ENCODE measurements at regions not wholly inside any gene's neighbourhood (a gene's known extent, or its start where the extent isn't known, plus 50 kb on each side); places are given as distances from the start of the nearest gene placed in this dataset.
"Not testable (repeated sequence)": the region's sequence is repeated elsewhere in the genome, so short reads cannot be mapped to it uniquely, and the experiment has no call there.

DNA sequence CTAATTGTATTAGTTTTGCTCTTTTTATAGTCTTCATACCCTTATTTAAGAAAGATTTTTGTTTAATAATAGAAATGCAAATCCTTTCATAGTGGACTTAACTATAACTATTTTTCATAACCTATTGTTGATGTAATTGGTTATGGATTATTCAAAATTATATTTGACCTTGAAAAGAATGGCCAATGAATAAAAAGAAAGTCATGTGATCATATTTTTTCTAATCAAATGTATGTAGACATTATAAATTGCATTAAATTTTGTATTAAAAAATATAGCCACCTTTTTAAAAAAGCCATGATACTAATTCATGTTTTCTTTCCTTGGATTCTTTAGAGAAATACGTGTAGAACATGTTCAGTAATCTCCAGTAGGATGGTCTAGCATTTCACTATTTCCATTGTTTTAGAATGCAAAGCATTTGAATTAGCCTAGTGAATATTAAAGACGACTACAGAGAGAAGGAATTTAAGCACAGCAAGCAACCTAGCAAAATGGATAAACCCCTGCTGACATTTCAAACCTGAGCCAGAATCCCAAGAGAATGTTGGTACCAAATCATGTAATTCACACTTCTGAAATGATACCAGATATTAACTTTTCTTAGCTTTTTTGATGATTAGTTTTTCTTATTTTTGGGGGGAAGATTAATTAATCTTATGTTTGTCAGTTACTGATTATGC is 1297.4 kb upstream of the MIR17HG start:
- H3K79me2 ChIP-seq, result no peaks in the 10 kb centered on the region
- H3K9ac ChIP-seq, result no peak overlapping the region

DNA sequence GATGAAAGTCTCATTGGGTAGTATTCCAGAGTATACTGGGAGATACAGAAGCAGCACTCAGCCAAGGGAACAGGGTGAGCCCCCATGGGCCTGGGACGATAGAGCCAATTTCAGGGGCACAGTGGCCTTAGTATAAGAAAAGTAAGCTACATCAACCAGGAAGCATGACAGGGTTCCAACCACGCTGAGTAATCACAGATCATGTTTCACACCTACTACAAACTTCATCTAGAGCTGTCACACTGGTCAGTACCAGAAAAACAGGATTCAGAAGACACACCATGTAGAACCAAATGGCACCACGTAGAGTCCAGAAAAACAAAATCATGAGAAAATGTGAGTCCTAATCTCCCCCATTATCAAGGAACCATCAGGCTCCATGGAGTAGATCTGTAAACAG is 1292.4 kb upstream of the MIR17HG start:
- Histone ChIP-seq H3K4me1 (no peaks in the 10 kb centered on the region), H3K4me3 (ENCODE audit: low read depth, low read length) (no peak overlapping the region), H3K9me3 (ENCODE audit: control insufficient read depth, low read length) (no peaks in the 10 kb centered on the region), H3K27me3 (ENCODE audit: control insufficient read depth, insufficient read depth, low read length) (no peaks in the 10 kb centered on the region), H2AFZ (no peak overlapping the region), H3K79me2 (no peaks in the 10 kb centered on the region), H3K36me3 (ENCODE audit: control insufficient read depth, insufficient read depth, low read length) (no peaks in the 10 kb centered on the region), H3K27ac (no peak overlapping the region), H3K4me2 (ENCODE audit: low read length) (no peak overlapping the region), H3K9ac (no peak overlapping the region)
- TF ChIP-seq, protein P1, sequence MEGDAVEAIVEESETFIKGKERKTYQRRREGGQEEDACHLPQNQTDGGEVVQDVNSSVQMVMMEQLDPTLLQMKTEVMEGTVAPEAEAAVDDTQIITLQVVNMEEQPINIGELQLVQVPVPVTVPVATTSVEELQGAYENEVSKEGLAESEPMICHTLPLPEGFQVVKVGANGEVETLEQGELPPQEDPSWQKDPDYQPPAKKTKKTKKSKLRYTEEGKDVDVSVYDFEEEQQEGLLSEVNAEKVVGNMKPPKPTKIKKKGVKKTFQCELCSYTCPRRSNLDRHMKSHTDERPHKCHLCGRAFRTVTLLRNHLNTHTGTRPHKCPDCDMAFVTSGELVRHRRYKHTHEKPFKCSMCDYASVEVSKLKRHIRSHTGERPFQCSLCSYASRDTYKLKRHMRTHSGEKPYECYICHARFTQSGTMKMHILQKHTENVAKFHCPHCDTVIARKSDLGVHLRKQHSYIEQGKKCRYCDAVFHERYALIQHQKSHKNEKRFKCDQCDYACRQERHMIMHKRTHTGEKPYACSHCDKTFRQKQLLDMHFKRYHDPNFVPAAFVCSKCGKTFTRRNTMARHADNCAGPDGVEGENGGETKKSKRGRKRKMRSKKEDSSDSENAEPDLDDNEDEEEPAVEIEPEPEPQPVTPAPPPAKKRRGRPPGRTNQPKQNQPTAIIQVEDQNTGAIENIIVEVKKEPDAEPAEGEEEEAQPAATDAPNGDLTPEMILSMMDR (IDR thresholded peaks at IDR 0.05), result no peak

More for the DNA sequence above, 1297.4 kb upstream of the MIR17HG start:
- H3K27ac ChIP-seq, result no peak overlapping the region
- no peaks in the 10 kb centered on the region for H3K4me1 ChIP-seq
- H3K4me2 ChIP-seq (ENCODE audit: low read length), result no peak overlapping the region
- no peak overlapping the region for H3K4me3 ChIP-seq (ENCODE audit: low read depth, low read length)
- H3K36me3 ChIP-seq (ENCODE audit: control insufficient read depth, insufficient read depth, low read length), result no peaks in the 10 kb centered on the region
- TF ChIP-seq, protein P1 (IDR thresholded peaks at IDR 0.05), result no peak
- H2AFZ ChIP-seq, result no peak overlapping the region
- H3K27me3 ChIP-seq (ENCODE audit: control insufficient read depth, insufficient read depth, low read length), result no peaks in the 10 kb centered on the region
- no peaks in the 10 kb centered on the region for H3K9me3 ChIP-seq (ENCODE audit: control insufficient read depth, low read length)

DNA sequence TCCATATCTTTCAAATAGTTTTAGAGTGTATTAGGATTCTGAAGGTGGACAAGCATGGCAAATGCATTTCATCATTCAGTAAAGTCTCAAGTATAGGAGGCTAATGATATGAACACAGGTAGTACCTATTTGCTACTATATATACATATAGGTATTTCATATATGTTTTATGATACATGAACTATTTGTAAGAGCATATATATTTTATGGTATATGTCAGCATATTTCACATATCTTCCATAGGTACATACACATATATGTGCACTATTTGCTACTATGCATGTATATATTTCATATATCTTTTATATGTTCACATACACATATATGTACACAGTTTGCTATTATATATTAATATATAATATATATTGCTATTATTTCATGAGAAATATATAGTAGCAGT is 1291.7 kb upstream of the MIR17HG start:
- Histone ChIP-seq H3K4me2 (ENCODE audit: low read length) (no peak overlapping the region), H2AFZ (no peak overlapping the region), H3K9me3 (ENCODE audit: control insufficient read depth, low read length) (no peaks in the 10 kb centered on the region), H3K4me3 (ENCODE audit: low read depth, low read length) (no peak overlapping the region), H3K27me3 (ENCODE audit: control insufficient read depth, insufficient read depth, low read length) (no peaks in the 10 kb centered on the region), H3K36me3 (ENCODE audit: control insufficient read depth, insufficient read depth, low read length) (no peaks in the 10 kb centered on the region), H3K27ac (no peak overlapping the region), H3K9ac (no peak overlapping the region), H3K4me1 (no peaks in the 10 kb centered on the region), H3K79me2 (no peaks in the 10 kb centered on the region)
- TF ChIP-seq, protein P1 (IDR thresholded peaks at IDR 0.05), result no peak

DNA sequence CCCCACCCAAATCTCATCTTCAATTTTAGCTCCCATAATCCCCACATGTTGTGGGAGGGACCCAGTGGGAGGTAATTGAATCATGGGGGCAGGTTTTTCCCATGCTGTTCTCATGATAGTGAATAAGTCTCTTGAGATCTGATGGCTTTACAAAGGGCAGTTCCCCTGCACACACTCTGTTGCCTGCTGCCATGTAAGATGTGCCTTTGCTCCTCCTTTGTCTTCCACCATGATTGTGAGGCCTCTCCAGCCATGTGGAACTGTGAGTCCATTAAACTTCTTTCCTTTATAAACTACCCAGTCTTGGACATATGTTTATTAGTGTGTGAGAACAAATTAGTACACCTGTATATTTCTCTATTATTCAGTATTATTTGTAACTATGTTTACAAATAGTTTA is 1283.3 kb upstream of the MIR17HG start:
- not testable (repeated sequence) for H3K9me3 ChIP-seq (ENCODE audit: control insufficient read depth, low read length); H3K4me2 ChIP-seq (ENCODE audit: low read length)

DNA sequence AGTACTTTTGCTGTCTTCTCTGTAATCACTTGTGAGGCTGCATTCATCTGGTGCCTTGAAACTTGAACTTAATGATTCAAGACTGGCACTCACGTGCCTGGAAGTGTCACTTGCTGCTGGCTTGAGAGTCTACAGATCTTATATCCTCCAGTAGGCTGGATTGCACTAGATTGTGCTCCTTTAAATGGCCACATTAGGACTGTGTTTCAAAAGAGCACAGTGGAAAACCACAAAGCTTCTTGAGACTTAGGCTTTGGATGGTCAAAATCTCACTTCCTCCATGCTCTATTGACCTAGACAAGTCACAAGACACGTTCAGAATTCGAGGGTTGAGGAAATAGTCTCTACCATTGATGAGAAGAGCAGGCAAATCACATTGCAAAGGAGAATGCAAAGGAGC is 1278.8 kb upstream of the MIR17HG start:
- H3K4me1 ChIP-seq, result no peaks in the 10 kb centered on the region
- H3K4me3 ChIP-seq (ENCODE audit: low read depth, low read length), result no peak overlapping the region
- TF ChIP-seq, protein P1 (IDR thresholded peaks at IDR 0.05), result no peak

More for the DNA sequence above, 1283.3 kb upstream of the MIR17HG start:
- H3K27ac ChIP-seq; H2AFZ ChIP-seq; H3K79me2 ChIP-seq; H3K4me3 ChIP-seq (ENCODE audit: low read depth, low read length); H3K9ac ChIP-seq; H3K4me1 ChIP-seq; H3K27me3 ChIP-seq (ENCODE audit: control insufficient read depth, insufficient read depth, low read length); H3K36me3 ChIP-seq (ENCODE audit: control insufficient read depth, insufficient read depth, low read length): not testable (repeated sequence)

More for the DNA sequence above, 1278.8 kb upstream of the MIR17HG start:
- H3K9ac ChIP-seq, result no peak overlapping the region
- H3K36me3 ChIP-seq (ENCODE audit: control insufficient read depth, insufficient read depth, low read length), result no peaks in the 10 kb centered on the region
- no peaks in the 10 kb centered on the region for H3K9me3 ChIP-seq (ENCODE audit: control insufficient read depth, low read length)
- H3K27ac ChIP-seq, result no peak overlapping the region
- H2AFZ ChIP-seq, result no peak overlapping the region
- H3K79me2 ChIP-seq, result no peaks in the 10 kb centered on the region
- H3K4me2 ChIP-seq (ENCODE audit: low read length), result no peak overlapping the region
- no peaks in the 10 kb centered on the region for H3K27me3 ChIP-seq (ENCODE audit: control insufficient read depth, insufficient read depth, low read length)

Data from parathyroid adenoma (tissue), 2 donors.